Activated CD4-positive, CD25-positive, alpha-beta regulatory T cell treated with anti-CD3 and anti-CD28 coated beads, Interleukin-2, amount 50 U/mL, for 24 hours (primary cell): ENCODE measurements at regions not wholly inside any gene's neighbourhood (a gene's known extent, or its start where the extent isn't known, plus 50 kb on each side); places are given as distances from the start of the nearest gene placed in this dataset.

ENCODE experiments used
- ATAC-seq, 2 donors: fragments of 150-1000 bp; cut with Tn5 transposase; one replicate each; pipeline ENCODE4 v1.10.0; 2021; ENCODE audit warnings: mild to moderate bottlenecking in 1 of 2, moderate library complexity in 1 of 2

DNA sequence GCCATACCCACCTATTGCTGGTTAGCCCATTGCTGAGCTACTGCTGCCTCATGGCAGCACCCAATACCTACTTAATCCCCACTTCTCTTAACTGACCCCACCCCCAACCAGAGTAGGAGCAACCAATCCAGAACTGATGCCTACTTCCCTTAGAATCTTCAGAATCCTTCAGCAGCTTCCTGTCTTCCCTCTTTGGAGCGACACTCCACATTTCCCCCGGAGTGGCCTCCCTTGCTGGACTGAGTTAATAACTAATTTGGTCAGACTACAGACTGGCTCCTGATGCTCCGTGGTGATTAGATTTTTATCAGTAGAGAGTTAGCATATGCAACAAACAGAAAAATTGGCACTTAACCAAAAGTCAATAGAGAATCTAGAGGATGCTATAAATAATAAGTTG, 51.2 kb upstream of the UBR2 start:
- ATAC-seq: no peak

DNA sequence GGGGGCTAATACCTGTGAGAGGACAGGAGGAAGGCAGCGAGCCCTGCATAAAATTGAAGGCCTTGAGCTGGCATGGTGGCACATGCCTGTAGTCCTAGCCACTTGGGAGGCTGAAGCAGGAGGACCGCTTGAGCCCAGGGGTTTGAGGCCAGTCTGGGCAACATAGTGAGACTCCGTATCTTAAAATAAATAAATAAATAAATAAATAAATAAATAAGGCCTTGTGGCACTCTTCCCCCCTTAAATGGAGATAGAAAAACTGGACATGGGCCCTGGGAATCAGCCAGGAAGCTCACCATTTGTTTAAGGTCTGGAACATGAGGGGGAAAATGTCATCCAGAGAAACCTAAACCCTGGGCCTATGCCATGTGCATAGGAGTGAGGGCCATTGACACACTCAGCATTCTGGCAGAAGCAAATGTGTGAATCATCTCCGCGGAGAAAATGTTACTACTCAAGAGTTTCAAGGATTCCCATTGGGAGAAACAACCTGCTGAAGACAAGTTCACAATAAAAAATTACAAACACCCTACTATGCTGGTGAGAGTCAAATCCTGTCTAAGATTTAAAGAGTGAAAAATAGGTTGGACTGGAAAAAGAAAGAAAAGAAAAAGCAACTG, 51.9 kb upstream of the UBR2 start:
- no peak for ATAC-seq

DNA sequence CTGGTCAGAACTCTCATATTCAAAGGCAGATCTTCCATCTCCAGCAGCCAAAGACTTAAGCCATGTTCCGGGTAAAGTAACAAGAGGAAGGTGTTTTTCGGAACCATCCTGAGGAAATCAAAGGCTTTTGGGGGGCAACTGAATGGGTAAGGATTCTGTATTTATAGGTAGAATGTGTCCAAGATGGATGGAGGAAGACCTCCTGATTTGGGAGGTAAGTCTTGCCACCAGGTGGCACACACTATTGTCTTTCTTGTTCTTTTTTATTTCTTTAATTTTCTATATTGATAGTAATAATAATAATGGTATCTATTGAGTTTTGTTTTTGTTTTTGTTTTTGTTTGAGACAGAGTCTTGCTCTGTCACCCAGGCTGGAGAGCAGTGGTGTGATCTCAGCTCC, 53.0 kb upstream of the UBR2 start:
- ATAC-seq: no peak

DNA sequence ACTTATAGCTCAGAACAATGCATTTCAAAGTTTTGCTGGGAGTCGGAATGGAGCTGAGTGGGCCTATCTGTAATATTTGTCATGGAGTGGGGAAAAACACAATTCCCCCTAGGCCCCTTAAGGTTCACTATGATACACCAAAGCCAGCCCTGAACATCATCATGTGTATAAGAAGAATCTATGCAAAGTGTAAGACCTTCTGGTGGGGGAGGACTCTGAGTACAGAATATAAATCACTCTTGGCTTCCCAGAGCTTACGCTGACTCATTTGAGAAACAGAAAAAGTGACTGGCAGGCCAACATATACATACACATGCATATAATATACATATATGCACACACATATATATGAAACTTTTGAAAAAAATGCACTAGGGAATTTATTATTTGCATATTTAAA, 54.1 kb upstream of the UBR2 start:
- ATAC-seq: peak; percentile 68 to 74

DNA sequence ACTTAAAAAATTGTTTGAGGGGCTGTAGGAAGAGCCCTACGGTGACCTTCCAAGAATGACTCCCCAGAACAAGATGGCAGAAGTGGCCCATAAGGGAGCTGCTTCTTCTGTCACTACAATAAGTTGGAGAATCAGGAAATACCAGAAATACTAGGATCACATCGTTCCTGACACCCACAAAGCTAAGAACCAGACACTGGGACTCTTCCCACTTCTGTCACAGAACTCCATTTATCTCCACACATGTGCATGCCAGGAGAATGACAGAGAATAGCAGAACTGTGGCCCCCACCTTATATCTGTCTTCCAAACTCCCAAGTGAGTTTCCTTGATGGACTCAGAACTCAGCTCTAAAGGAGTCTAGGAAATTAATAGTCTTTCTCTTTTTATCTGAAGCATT, 54.6 kb upstream of the UBR2 start:
- no peak for ATAC-seq

DNA sequence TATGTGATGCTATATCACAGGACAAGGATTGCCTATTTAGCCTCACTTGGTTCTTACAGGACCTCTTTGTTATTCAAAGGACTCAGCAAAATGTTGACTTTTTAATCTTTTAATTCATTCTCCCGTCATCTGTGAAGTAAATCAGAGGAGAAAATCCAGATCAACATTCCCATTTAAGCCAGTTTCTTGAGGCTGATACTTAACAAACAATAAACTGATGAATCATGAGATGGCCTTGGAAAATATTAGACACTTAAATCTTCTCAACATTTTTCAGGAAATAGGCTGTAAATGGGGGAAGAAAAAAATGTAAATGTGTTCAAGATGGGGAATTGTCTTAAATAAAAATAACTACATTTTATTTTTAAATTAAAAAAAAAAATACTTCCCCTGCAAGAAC, 55.9 kb upstream of the UBR2 start:
- no peak for ATAC-seq

DNA sequence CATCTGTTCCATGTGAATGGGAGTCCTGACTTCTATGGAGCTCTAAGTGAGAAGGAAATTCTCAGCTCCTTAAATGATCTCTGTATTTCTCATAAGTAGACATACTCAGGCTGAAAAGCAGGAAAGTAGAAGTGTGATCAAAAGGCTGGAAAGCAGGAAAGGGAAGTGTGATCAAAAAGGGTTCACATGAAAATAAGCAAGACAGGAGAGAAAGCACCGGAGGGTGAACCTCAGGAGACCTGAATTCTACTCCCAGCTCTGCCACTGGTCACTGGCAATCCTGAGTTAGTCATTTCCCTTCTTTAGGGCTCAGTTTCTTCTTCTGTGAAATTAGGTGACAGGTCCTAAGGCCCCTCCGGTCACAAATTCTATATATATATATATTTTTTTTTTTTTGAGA, 55.5 kb upstream of the TRERF1 start:
- no peak for ATAC-seq

DNA sequence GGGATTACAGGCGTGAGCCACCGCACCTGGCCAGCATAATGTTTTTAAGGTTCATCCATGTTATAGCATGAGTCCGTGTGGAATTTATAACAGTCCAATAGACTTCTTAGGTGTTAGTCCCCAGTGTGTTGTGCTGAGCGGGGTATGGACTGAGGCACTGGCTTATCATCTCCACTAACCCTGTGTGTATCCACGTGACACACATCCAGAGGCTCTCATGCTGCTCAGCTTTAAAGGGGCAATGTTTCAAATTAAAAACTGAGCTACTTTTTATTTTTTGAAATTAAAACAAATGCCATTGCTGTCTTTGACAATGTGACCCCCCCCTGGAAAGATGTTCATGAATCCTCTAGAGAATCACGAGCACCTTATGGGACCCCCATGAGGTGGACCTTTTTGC, 54.3 kb upstream of the TRERF1 start:
- ATAC-seq: no peak

DNA sequence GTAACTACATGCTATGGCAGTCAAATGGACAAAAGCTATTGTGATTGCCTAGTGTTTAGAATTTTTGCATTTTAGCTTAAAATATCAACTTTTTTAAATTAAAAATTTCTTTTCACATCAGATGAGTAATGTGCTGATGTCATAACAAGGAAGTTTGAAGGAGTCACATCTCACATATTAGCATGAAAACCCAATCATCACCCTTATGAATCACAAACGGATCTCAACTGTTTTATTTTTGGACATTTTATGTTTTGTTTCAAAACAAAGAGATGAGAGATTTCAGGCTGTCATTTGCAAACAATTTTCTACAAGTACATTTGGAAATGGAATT, 53.6 kb upstream of the TRERF1 start:
- peak; percentile 45 to 62 for ATAC-seq

DNA sequence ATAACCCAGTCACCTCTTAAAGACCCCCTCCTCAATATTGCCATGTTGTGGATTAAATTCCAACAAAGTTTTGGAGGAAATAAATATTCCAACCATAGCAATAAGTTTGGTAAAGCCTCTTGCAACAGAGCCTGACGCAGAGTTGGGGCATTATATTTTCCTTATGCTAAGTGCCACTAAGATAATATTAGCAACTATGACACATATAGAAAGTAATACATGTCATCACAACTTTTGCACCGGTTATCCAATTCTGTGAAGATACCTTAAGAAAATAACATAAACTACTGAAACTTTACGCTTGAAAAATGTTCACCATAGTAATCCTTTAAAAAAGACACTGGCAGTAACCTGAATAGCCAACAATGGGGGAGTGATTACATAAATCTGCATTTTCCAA, 52.2 kb upstream of the TRERF1 start:
- ATAC-seq: peak; percentile 32 to 65

DNA sequence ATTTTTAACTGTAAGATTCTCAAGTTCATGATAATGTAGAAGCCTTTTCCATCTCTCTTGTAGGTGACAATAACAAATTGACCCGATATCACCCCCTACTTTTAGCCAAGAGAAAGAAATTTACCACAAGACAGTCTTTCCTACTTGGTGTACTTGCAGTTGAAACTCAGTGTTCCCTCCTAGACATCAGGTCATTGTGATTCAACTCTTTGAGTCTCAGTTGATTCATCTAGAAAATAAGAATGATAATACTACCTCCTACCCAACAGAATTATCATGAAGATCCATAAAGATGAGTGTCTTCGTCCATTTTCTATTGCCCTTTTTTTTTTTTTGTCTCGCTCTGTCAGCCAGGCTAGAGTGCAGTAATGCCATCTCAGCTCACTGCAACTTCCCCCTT, 51.3 kb upstream of the TRERF1 start:
- peak; percentile 35 to 42 for ATAC-seq

DNA sequence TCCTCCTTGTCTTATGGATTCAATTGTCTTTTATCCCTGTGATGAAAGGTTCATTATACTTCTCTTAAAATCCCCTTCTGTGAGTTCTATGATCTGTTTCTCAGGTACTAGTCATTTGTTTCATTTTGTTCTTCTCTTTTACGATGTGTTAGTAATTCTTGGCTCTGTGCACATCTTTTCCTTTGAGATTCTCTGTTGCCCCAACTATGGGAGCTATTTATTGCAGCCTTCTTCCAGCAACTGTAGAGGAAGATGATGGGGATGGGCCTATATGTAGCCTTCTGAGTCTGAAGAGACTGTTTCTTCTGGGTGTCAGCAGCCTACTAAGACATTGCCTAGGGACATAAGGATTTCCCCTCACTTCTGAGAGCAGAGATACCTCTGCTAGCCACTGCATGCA, 50.4 kb upstream of the TRERF1 start:
- ATAC-seq: peak in 1 of 2 donors; percentile 15
